ENCODE measurements at regions not wholly inside any gene's neighbourhood (a gene's known extent, or its start where the extent isn't known, plus 50 kb on each side); places are given as distances from the start of the nearest gene placed in this dataset.

GRCh38 chr2:23026671-23027070, 358.3 kb upstream of the KLHL29 start:
- TF ChIP-seq CTCF (conservative IDR thresholded peaks at IDR 0.05 in 1 of 2, IDR thresholded peaks at IDR 0.05 in 1 of 2; ENCODE audit: low read depth in 1 of 2, low read length in 2 of 2) (no peak), EZH2 (IDR thresholded peaks at IDR 0.05; ENCODE audit: low read length, missing control alignments) (no peak)
